ENCODE measurements at regions not wholly inside any gene's neighbourhood (a gene's known extent, or its start where the extent isn't known, plus 50 kb on each side); places are given as distances from the start of the nearest gene placed in this dataset.

GRCh38 chr11:127440616-127441015 is 440.0 kb upstream of the KIRREL3 start:
- H3K4me1 Mint-ChIP-seq: no peaks in the 10 kb centered on the region
- Histone ChIP-seq H3K36me3 (replicated peaks in 1 of 2; ENCODE audit: control extremely low read depth in 1 of 2, control insufficient read depth in 1 of 2, extremely low read depth in 1 of 2, insufficient read depth in 2 of 2, low read length in 1 of 2) (no peaks in the 10 kb centered on the region), H3K27me3 (replicated peaks in 1 of 4; ENCODE audit: control extremely low read depth in 1 of 4, control insufficient read depth in 3 of 4, insufficient read depth in 4 of 4, low read length in 3 of 4) (no peaks in the 10 kb centered on the region), H3K9me3 (ENCODE audit: control extremely low read depth in 1 of 3, control insufficient read depth in 2 of 3, insufficient read depth in 1 of 3, low read length in 2 of 3) (peaks cover 0 to 6% (median 0%) of the 10 kb centered on the region in 3 donors), H3K4me1 (ENCODE audit: control insufficient read depth in 2 of 2, insufficient read depth in 2 of 2, low read length in 2 of 2) (no peaks in the 10 kb centered on the region), H3K79me2 (ENCODE audit: control insufficient read depth, insufficient read depth, low read length) (no peaks in the 10 kb centered on the region), H3K4me3 (ENCODE audit: control extremely low read depth in 1 of 5, extremely low read depth in 1 of 5, insufficient read depth in 1 of 5, low read depth in 2 of 5, low read length in 4 of 5) (no peak overlapping the region), H3K9ac (ENCODE audit: low read length) (no peak overlapping the region), H2AFZ (ENCODE audit: insufficient read depth, low read depth, low read length, poor library complexity, severe bottlenecking) (no peak overlapping the region), H3K27ac (ENCODE audit: low read length in 2 of 2) (no peak overlapping the region), H4K20me1 (ENCODE audit: control insufficient read depth, insufficient read depth, low read length, poor library complexity, severe bottlenecking) (no peaks in the 10 kb centered on the region), H3K4me2 (replicated peaks; ENCODE audit: low read depth, low read length, poor library complexity, severe bottlenecking) (no peak overlapping the region)
- ATAC-seq (ENCODE audit: low read depth): no peak
- TF ChIP-seq, protein P1, sequence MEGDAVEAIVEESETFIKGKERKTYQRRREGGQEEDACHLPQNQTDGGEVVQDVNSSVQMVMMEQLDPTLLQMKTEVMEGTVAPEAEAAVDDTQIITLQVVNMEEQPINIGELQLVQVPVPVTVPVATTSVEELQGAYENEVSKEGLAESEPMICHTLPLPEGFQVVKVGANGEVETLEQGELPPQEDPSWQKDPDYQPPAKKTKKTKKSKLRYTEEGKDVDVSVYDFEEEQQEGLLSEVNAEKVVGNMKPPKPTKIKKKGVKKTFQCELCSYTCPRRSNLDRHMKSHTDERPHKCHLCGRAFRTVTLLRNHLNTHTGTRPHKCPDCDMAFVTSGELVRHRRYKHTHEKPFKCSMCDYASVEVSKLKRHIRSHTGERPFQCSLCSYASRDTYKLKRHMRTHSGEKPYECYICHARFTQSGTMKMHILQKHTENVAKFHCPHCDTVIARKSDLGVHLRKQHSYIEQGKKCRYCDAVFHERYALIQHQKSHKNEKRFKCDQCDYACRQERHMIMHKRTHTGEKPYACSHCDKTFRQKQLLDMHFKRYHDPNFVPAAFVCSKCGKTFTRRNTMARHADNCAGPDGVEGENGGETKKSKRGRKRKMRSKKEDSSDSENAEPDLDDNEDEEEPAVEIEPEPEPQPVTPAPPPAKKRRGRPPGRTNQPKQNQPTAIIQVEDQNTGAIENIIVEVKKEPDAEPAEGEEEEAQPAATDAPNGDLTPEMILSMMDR (IDR thresholded peaks at IDR 0.05): no peak
- TF ChIP-seq EZH2 (IDR thresholded peaks at IDR 0.05; ENCODE audit: borderline replicate concordance, insufficient read depth, low read depth, low read length, poor library complexity, severe bottlenecking): no peak
- no peak overlapping the region for H3K27ac Mint-ChIP-seq
- POLR2A ChIA-PET: no interaction called here
- WGBS (ENCODE audit: insufficient coverage): no CpG with 5 or more reads among the region's 3 CpGs
- no peak for DNase-seq
- intact Hi-C loops (cut with micrococcal nuclease): no loop called here
- H3K4me3 Mint-ChIP-seq: no peak overlapping the region
- peaks cover 2% of the 10 kb centered on the region for H3K9me3 Mint-ChIP-seq (ENCODE audit: insufficient read depth)
- H3K27me3 Mint-ChIP-seq: no peaks in the 10 kb centered on the region
- CTCF ChIA-PET: no interaction called here

DNA sequence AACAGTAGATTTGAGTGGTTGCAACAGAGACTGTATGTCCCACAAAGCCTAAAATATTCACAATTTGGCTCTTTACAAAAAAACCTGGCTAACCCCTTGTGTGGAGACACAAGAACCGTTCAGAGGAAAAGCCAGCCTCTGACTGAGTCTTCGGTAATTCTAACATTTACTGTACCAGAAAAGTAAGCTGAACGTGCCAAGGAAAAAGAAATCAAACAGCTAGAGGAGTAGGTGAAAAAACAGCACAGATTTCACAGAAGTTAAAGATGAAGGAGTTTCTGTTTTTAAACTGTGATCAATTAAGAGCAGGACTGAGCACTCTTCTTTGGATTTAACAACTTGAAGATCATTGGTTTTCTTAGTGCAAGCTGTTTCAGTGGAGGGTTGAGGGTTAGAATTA is 424.7 kb upstream of the KIRREL3 start:
- H3K9ac ChIP-seq (ENCODE audit: low read length): no peak overlapping the region
- ATAC-seq (ENCODE audit: low read depth) (no peak), DNase-seq (no peak)
- Mint-ChIP-seq H3K9me3 (ENCODE audit: insufficient read depth) (no peaks in the 10 kb centered on the region), H3K27ac (no peak overlapping the region), H3K4me3 (no peak overlapping the region), H3K4me1 (no peaks in the 10 kb centered on the region), H3K27me3 (no peaks in the 10 kb centered on the region)
- H3K9me3 ChIP-seq (ENCODE audit: control extremely low read depth in 1 of 3, control insufficient read depth in 2 of 3, insufficient read depth in 1 of 3, low read length in 2 of 3): peaks cover 0 to 3% (median 1%) of the 10 kb centered on the region in 3 donors
- intact Hi-C loops (cut with micrococcal nuclease): no loop called here
- H3K79me2 ChIP-seq (ENCODE audit: control insufficient read depth, insufficient read depth, low read length): no peaks in the 10 kb centered on the region
- H3K4me1 ChIP-seq (ENCODE audit: control insufficient read depth in 2 of 2, insufficient read depth in 2 of 2, low read length in 2 of 2): no peaks in the 10 kb centered on the region
- WGBS (ENCODE audit: insufficient coverage): no CpG with 5 or more reads among the region's 3 CpGs
- TF ChIP-seq, protein P1 (IDR thresholded peaks at IDR 0.05): no peak
- TF ChIP-seq EZH2 (IDR thresholded peaks at IDR 0.05; ENCODE audit: borderline replicate concordance, insufficient read depth, low read depth, low read length, poor library complexity, severe bottlenecking): no peak
- no peak overlapping the region for H3K4me2 ChIP-seq (replicated peaks; ENCODE audit: low read depth, low read length, poor library complexity, severe bottlenecking)
- H3K27ac ChIP-seq (ENCODE audit: low read length in 2 of 2): no peak overlapping the region
- no peak overlapping the region for H2AFZ ChIP-seq (ENCODE audit: insufficient read depth, low read depth, low read length, poor library complexity, severe bottlenecking)
- ChIA-PET POLR2A (no interaction called here), CTCF (no interaction called here)
- no peaks in the 10 kb centered on the region for H4K20me1 ChIP-seq (ENCODE audit: control insufficient read depth, insufficient read depth, low read length, poor library complexity, severe bottlenecking)
- H3K27me3 ChIP-seq (replicated peaks in 1 of 4; ENCODE audit: control extremely low read depth in 1 of 4, control insufficient read depth in 3 of 4, insufficient read depth in 4 of 4, low read length in 3 of 4): no peaks in the 10 kb centered on the region
- no peak overlapping the region for H3K4me3 ChIP-seq (ENCODE audit: control extremely low read depth in 1 of 5, extremely low read depth in 1 of 5, insufficient read depth in 1 of 5, low read depth in 2 of 5, low read length in 4 of 5)
- H3K36me3 ChIP-seq (replicated peaks in 1 of 2; ENCODE audit: control extremely low read depth in 1 of 2, control insufficient read depth in 1 of 2, extremely low read depth in 1 of 2, insufficient read depth in 2 of 2, low read length in 1 of 2): no peaks in the 10 kb centered on the region

Data from B cell (primary cell).